A549 (cell line): ENCODE measurements at regions not wholly inside any gene's neighbourhood (a gene's known extent, or its start where the extent isn't known, plus 50 kb on each side); places are given as distances from the start of the nearest gene placed in this dataset.

Source experiments
- CTCF ChIP-seq: fragments of >200 bp; sonication (Bioruptor Twin); formaldehyde crosslinking; IDR thresholded peaks from 3 replicates; pipeline ENCODE4 v1.5.1; 2016
- EP300 ChIP-seq, 2 experiments: fragments of >200 bp; sonication (Bioruptor Twin); formaldehyde crosslinking; IDR thresholded peaks; 2 replicates in 1 of 2; 3 replicates in 1 of 2; pipeline ENCODE4 v1.6.1; 2016 to 2017
- HOXA7 ChIP-seq: fragments of 250-450 bp; sonication (Bioruptor Pico); IDR thresholded peaks from 2 replicates; pipeline ENCODE4 v1.5.0; 2020; ENCODE audit warnings: mild to moderate bottlenecking, moderate library complexity
- HOXB13 ChIP-seq: fragments of 250-450 bp; sonication (Bioruptor Pico); IDR thresholded peaks from 2 replicates; pipeline ENCODE4 v1.5.0; 2020; ENCODE audit warnings: low read depth, mild to moderate bottlenecking, moderate library complexity
- JUN ChIP-seq, 2 experiments: fragments of >200 bp; sonication (Bioruptor Twin); formaldehyde crosslinking; IDR thresholded peaks; 2 replicates in 1 of 2; 3 replicates in 1 of 2; pipeline ENCODE4 v1.6.1; 2016 to 2017
- KDM1A ChIP-seq: fragments of 200-600 bp; sonication (generic); IDR thresholded peaks from 2 replicates; pipeline ENCODE4 v1.6.1; 2016; ENCODE audit warnings: low read depth, mild to moderate bottlenecking
- MAFK ChIP-seq: fragments of 450-650 bp; IDR thresholded peaks from 2 replicates; pipeline ENCODE4 v1.6.1; 2014; ENCODE audit not compliant: partially characterized antibody
- MAX ChIP-seq: IDR thresholded peaks from 2 replicates; pipeline ENCODE4 v1.6.1; 2012
- PHF8 ChIP-seq: fragments of 200-600 bp; sonication (generic); IDR thresholded peaks from 2 replicates; pipeline ENCODE4 v1.6.1; 2016; ENCODE audit warnings: low read depth, mild to moderate bottlenecking, antibody characterized with exemption, moderate library complexity, borderline replicate concordance
- POLR2A ChIP-seq: IDR thresholded peaks from 2 replicates; pipeline ENCODE4 v1.6.1; 2012; ENCODE audit warnings: mild to moderate bottlenecking, low read length
- ZC3H11A ChIP-seq: fragments of 450-650 bp; IDR thresholded peaks from 2 replicates; pipeline ENCODE4 v1.6.1; 2014; ENCODE audit warnings: antibody characterized with exemption, mild to moderate bottlenecking
- ZFP36 ChIP-seq: fragments of 450-650 bp; IDR thresholded peaks from 2 replicates; pipeline ENCODE4 v1.6.1; 2014; ENCODE audit warnings: borderline replicate concordance; ENCODE audit not compliant: partially characterized antibody

GRCh38 chr2:125455110-125455509 lies 1200.8 kb upstream of the GYPC start:
- TF ChIP-seq POLR2A (no peak), CTCF (no peak), ZFP36 (no peak), HOXA7 (CRISPR knock-in tag) (no peak), MAFK (no peak), EP300 (IDR thresholded peaks at IDR 0.05) (no peak), MAX (no peak), ZC3H11A (no peak), HOXB13 (no peak), PHF8 (no peak), KDM1A (no peak), JUN (IDR thresholded peaks at IDR 0.05) (no peak)
